ENCODE measurements at regions not wholly inside any gene's neighbourhood (a gene's known extent, or its start where the extent isn't known, plus 50 kb on each side); places are given as distances from the start of the nearest gene placed in this dataset.
"Not testable (repeated sequence)": the region's sequence is repeated elsewhere in the genome, so short reads cannot be mapped to it uniquely, and the experiment has no call there.

DNA sequence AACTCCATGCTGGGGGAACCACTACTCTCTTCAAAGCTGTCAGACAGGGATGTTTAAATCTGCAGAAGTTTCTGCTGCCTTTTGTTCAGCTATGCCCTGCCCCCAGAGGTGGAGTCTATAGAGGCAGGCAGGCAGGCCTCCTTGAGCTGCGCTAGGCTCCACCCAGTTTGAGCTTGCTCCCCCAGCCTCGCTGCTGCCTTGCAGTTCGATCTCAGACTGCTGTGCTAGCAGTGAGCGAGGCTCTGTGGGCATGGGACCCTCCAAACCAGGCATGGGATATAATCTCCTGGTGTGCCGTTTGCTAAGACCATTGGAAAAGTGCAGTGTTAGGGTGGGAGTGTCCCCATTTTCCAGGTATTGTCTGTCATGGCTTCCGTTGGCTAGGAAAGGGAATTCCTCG is 171.8 kb downstream of the PDCD6IP start:
- not testable (repeated sequence) for TF ChIP-seq POLR2A, CTCF (IDR thresholded peaks at IDR 0.05)

Measured in Peyer's patch (tissue), 4 donors.